Transverse colon (tissue), 3 donors: ENCODE measurements at regions not wholly inside any gene's neighbourhood (a gene's known extent, or its start where the extent isn't known, plus 50 kb on each side); places are given as distances from the start of the nearest gene placed in this dataset.

Experiments
- CTCF ChIP-seq, 5 experiments: fragments of 200-600 bp in 3 of 5; fragments of 450-650 bp in 2 of 5; sonication (generic) in 3 of 5; IDR thresholded peaks; 1 replicate in 2 of 5; 2 replicates in 3 of 5; pipeline ENCODE4 v1.5.1; 2016 to 2017; ENCODE audit warnings: antibody characterized with exemption in 5 of 5, inconsistent platforms in 3 of 5, mild to moderate bottlenecking in 2 of 5, moderate library complexity in 1 of 5
- EP300 ChIP-seq: sonication (generic); formaldehyde crosslinking; IDR thresholded peaks from one replicate; pipeline ENCODE4 v1.6.1; 2017; ENCODE audit warnings: antibody characterized with exemption, low read depth
- POLR2A ChIP-seq: fragments of 450-650 bp; IDR thresholded peaks from one replicate; pipeline ENCODE4 v1.6.1; 2016; ENCODE audit warnings: antibody characterized with exemption, mild to moderate bottlenecking, moderate library complexity

- TF ChIP-seq CTCF (IDR thresholded peaks at IDR 0.05) (no peak), EP300 (no peak), POLR2A (no peak)
Observed at GRCh38 chr12:3999904-4000303, 126.7 kb upstream of the PARP11 start.
